Gastrocnemius medialis (tissue), 4 donors: ENCODE measurements at regions not wholly inside any gene's neighbourhood (a gene's known extent, or its start where the extent isn't known, plus 50 kb on each side); places are given as distances from the start of the nearest gene placed in this dataset.

Experiments
- ATAC-seq, 2 donors: fragments of 150-250 bp; one replicate each; pipeline ENCODE4 v1.9.1; 2016
- DNase-seq, 2 donors: peaks; one replicate each; pipeline ENCODE4 v3.0.0-alpha.2; 2019
- H3K27ac ChIP-seq, 4 donors: fragments of 200-600 bp; sonication (generic); 1 replicate in 1 of 4; 2 replicates in 3 of 4; pipeline ENCODE4 v1.5.1; 2016 to 2018; ENCODE audit warnings: mild to moderate bottlenecking in 2 of 4, moderate library complexity in 1 of 4
- H3K27me3 ChIP-seq, 3 donors: fragments of 200-600 bp; sonication (generic) in 2 of 3; 1 replicate in 1 of 3; 2 replicates in 2 of 3; pipeline versions ENCODE4 v1.5.1 to v1.6.0; 2016 to 2019; ENCODE audit warnings: mild to moderate bottlenecking in 1 of 3, moderate library complexity in 1 of 3
- H3K36me3 ChIP-seq, 2 donors: fragments of 200-600 bp; sonication (generic) in 1 of 2; one replicate each; pipeline ENCODE4 v1.5.1; 2017 to 2018
- H3K4me1 ChIP-seq, 2 donors: fragments of 200-600 bp; sonication (generic) in 1 of 2; one replicate each; pipeline ENCODE4 v1.5.1; 2016 to 2017; ENCODE audit warnings: mild to moderate bottlenecking in 2 of 2
- H3K4me3 ChIP-seq, 4 donors: fragments of 200-600 bp; sonication (generic) in 3 of 4; 1 replicate in 1 of 4; 2 replicates in 3 of 4; pipeline ENCODE4 v1.5.1; 2016 to 2019; ENCODE audit warnings: mild to moderate bottlenecking in 2 of 4
- H3K9me3 ChIP-seq, 3 donors: fragments of 200-600 bp; sonication (generic) in 2 of 3; 1 replicate in 1 of 3; 2 replicates in 2 of 3; pipeline ENCODE4 v1.5.1; 2016 to 2019
- POLR2A ChIP-seq, 2 donors: fragments of 450-650 bp; IDR thresholded peaks; one replicate each; pipeline ENCODE4 v1.6.1; 2017; ENCODE audit warnings: antibody characterized with exemption in 2 of 2, mild to moderate bottlenecking in 2 of 2, moderate library complexity in 2 of 2
- in situ Hi-C, 4 donors: fragments of 200-750 bp; cut with MboI; loops; one replicate each; pipeline versions ENCODE4 v1.15.0 to v1.8.0; 2017; ENCODE audit warnings: low sequenced_read_pairs in 4 of 4
- intact Hi-C: fragments of 100-400 bp; cut with DNase I; formaldehyde crosslinking; loops from one replicate; pipeline ENCODE4 v1.15.1; 2023; ENCODE audit warnings: low total_unique reads
- TF ChIP-seq, protein P1 (sequence below), 5 experiments: fragments of 450-650 bp in 3 of 5; fragments of 200-600 bp in 2 of 5; sonication (generic) in 2 of 5; IDR thresholded peaks in 4 of 5; conservative IDR thresholded peaks in 1 of 5; 1 replicate in 4 of 5; 2 replicates in 1 of 5; pipeline ENCODE4 v1.5.1; 2016 to 2019; ENCODE audit warnings: antibody characterized with exemption in 5 of 5, mild to moderate bottlenecking in 3 of 5, moderate library complexity in 3 of 5

DNA sequence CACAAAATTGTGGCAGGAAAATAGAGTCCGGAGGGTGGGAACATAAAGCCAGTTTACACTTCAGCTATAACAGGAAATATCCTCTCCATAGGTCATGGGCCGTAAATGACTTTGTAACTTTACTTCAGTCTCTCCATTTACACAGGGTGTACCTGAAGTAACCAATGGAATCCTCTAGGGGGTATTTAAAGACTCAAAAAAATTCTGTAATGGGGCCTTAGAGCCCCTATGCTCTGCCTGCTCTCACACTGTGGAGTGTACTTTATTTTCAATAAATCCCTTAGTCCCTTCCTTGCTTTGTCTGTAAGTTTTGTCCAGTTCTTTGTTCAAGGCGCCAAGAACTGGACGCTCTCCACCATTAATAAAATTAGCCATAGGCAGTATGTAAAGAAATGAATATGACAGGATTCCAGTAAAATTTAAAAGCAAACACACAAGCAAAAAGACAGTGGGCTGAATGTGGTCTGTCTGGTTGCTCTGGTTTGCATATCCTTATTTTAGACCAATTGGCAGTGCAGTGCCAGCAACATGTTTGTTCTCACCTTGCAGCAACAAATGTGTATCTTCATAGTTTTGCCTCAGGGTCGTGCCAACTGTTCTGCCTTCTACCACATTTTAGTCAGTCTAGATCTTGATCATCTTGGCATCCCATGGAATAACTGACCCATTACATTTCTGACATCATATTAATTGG lies 801.5 kb upstream of the SPRY2 start:
- H3K27me3 ChIP-seq = no peaks in the 10 kb centered on the region
- H3K9me3 ChIP-seq = no peaks in the 10 kb centered on the region
- H3K36me3 ChIP-seq = no peaks in the 10 kb centered on the region
- in situ Hi-C loops = no loop called here
- H3K4me3 ChIP-seq = no peak overlapping the region
- no peak for ATAC-seq
- intact Hi-C loops = no loop called here
- no peaks in the 10 kb centered on the region for H3K4me1 ChIP-seq
- H3K27ac ChIP-seq = no peak overlapping the region
- TF ChIP-seq POLR2A (IDR thresholded peaks at IDR 0.05) = no peak
- TF ChIP-seq, protein P1, sequence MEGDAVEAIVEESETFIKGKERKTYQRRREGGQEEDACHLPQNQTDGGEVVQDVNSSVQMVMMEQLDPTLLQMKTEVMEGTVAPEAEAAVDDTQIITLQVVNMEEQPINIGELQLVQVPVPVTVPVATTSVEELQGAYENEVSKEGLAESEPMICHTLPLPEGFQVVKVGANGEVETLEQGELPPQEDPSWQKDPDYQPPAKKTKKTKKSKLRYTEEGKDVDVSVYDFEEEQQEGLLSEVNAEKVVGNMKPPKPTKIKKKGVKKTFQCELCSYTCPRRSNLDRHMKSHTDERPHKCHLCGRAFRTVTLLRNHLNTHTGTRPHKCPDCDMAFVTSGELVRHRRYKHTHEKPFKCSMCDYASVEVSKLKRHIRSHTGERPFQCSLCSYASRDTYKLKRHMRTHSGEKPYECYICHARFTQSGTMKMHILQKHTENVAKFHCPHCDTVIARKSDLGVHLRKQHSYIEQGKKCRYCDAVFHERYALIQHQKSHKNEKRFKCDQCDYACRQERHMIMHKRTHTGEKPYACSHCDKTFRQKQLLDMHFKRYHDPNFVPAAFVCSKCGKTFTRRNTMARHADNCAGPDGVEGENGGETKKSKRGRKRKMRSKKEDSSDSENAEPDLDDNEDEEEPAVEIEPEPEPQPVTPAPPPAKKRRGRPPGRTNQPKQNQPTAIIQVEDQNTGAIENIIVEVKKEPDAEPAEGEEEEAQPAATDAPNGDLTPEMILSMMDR (IDR thresholded peaks at IDR 0.05 in 4 of 5, conservative IDR thresholded peaks at IDR 0.05 in 1 of 5) = no peak
- DNase-seq = no peak

- Histone ChIP-seq H3K36me3 (no peaks in the 10 kb centered on the region), H3K4me1 (no peaks in the 10 kb centered on the region), H3K4me3 (no peak overlapping the region), H3K27me3 (no peaks in the 10 kb centered on the region), H3K9me3 (no peaks in the 10 kb centered on the region), H3K27ac (no peak overlapping the region)
- DNase-seq (no peak), ATAC-seq (no peak)
- TF ChIP-seq POLR2A (IDR thresholded peaks at IDR 0.05) = no peak
- TF ChIP-seq, protein P1 (IDR thresholded peaks at IDR 0.05 in 4 of 5, conservative IDR thresholded peaks at IDR 0.05 in 1 of 5) = no peak
- in situ Hi-C loops (no loop called here), intact Hi-C loops (no loop called here)
These were observed 799.7 kb upstream of the SPRY2 start for GRCh38 chr13:81140675-81141074.

DNA sequence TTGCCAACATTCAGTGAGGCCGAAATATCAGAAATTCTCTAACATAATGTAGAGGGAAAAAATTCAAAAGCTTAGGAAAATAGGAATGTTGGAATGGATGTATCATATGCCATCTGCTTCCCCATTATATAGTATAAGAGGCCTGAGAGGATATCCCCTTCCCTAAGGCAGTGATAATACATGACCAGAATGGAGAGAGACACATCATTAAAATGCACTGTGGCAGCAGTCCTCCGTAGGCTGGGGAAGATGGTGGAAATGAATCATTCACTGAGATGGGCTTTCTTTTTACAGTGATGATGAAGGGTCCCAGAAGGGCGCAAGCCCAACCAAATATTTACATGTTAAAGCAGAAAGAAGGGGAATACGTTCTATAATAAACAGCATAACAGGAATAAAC lies 799.1 kb upstream of the SPRY2 start:
- in situ Hi-C loops = no loop called here

GRCh38 chr13:81138353-81138980 lies 797.5 kb upstream of the SPRY2 start:
- Histone ChIP-seq H3K36me3 (no peaks in the 10 kb centered on the region), H3K27me3 (no peaks in the 10 kb centered on the region), H3K9me3 (no peaks in the 10 kb centered on the region), H3K4me1 (no peaks in the 10 kb centered on the region), H3K4me3 (no peak overlapping the region), H3K27ac (no peak overlapping the region)
- in situ Hi-C loops (no loop called here), intact Hi-C loops (no loop called here)
- DNase-seq (no peak), ATAC-seq (no peak)
- TF ChIP-seq, protein P1 (IDR thresholded peaks at IDR 0.05 in 4 of 5, conservative IDR thresholded peaks at IDR 0.05 in 1 of 5) = no peak
- TF ChIP-seq POLR2A (IDR thresholded peaks at IDR 0.05) = no peak

More for the DNA sequence above, 799.1 kb upstream of the SPRY2 start:
- H3K4me3 ChIP-seq = no peak overlapping the region
- no peaks in the 10 kb centered on the region for H3K4me1 ChIP-seq
- ATAC-seq (no peak), DNase-seq (no peak)
- no peaks in the 10 kb centered on the region for H3K27me3 ChIP-seq
- H3K36me3 ChIP-seq = no peaks in the 10 kb centered on the region
- TF ChIP-seq POLR2A (IDR thresholded peaks at IDR 0.05) = no peak
- TF ChIP-seq, protein P1 (IDR thresholded peaks at IDR 0.05 in 4 of 5, conservative IDR thresholded peaks at IDR 0.05 in 1 of 5) = no peak
- no peak overlapping the region for H3K27ac ChIP-seq
- H3K9me3 ChIP-seq = no peaks in the 10 kb centered on the region
- intact Hi-C loops = no loop called here
